GM23338 (cell line): ENCODE measurements at regions not wholly inside any gene's neighbourhood (a gene's known extent, or its start where the extent isn't known, plus 50 kb on each side); places are given as distances from the start of the nearest gene placed in this dataset.
A peak's percentile ranks its signal among the peaks of the same experiment; 100 is the strongest.
"Not testable (repeated sequence)": the region's sequence is repeated elsewhere in the genome, so short reads cannot be mapped to it uniquely, and the experiment has no call there.

Source experiments
- ATAC-seq: fragments of 200-7000 bp; cut with Tn5 transposase; 3 replicates; pipeline ENCODE4 v1.9.1; 2020
- DNase-seq: peaks from one replicate; pipeline ENCODE4 v3.0.0-alpha.2; 2015; ENCODE audit warnings: low spot score
- H2AFZ ChIP-seq: fragments of 200-600 bp; sonication (generic); 2 replicates; pipeline ENCODE4 v1.8.0; 2016; ENCODE audit warnings: antibody characterized with exemption, mild to moderate bottlenecking, moderate library complexity
- H3F3A ChIP-seq: fragments of 200-600 bp; sonication (generic); replicated peaks from 2 replicates; pipeline ENCODE4 v1.8.0; 2017; ENCODE audit warnings: antibody characterized with exemption, mixed run types, low read depth
- H3K27ac ChIP-seq: fragments of 200-600 bp; sonication (generic); 2 replicates; pipeline ENCODE4 v1.6.1; 2016; ENCODE audit warnings: low read depth
- H3K27me3 ChIP-seq: fragments of 200-600 bp; sonication (generic); 2 replicates; pipeline ENCODE4 v1.8.0; 2016; ENCODE audit warnings: mild to moderate bottlenecking, mixed run types, moderate library complexity; ENCODE audit not compliant: insufficient read depth
- H3K36me3 ChIP-seq: fragments of 200-600 bp; sonication (generic); 2 replicates; pipeline ENCODE4 v1.8.0; 2016; ENCODE audit warnings: mild to moderate bottlenecking; ENCODE audit not compliant: insufficient read depth
- H3K4me1 ChIP-seq: fragments of 200-600 bp; sonication (generic); 2 replicates; pipeline ENCODE4 v1.8.0; 2016; ENCODE audit warnings: mild to moderate bottlenecking, moderate library complexity; ENCODE audit not compliant: insufficient read depth
- H3K4me2 ChIP-seq: fragments of 200-600 bp; sonication (generic); 2 replicates; pipeline ENCODE4 v1.7.1; 2017; ENCODE audit warnings: mixed run types
- H3K4me3 ChIP-seq: fragments of 200-600 bp; sonication (generic); 2 replicates; pipeline ENCODE4 v1.6.1; 2016; ENCODE audit warnings: mixed run types
- H3K79me2 ChIP-seq: fragments of 200-600 bp; sonication (generic); replicated peaks from 2 replicates; pipeline ENCODE4 v1.8.0; 2017; ENCODE audit warnings: mild to moderate bottlenecking; ENCODE audit not compliant: insufficient read depth
- H3K9me2 ChIP-seq: fragments of 200-600 bp; sonication (generic); 2 replicates; pipeline ENCODE4 v1.8.0; 2017; ENCODE audit not compliant: insufficient read depth
- H4K20me1 ChIP-seq: fragments of 200-600 bp; sonication (generic); replicated peaks from 2 replicates; pipeline ENCODE4 v1.8.0; 2017; ENCODE audit warnings: mild to moderate bottlenecking; ENCODE audit not compliant: insufficient read depth
- H3K27ac Mint-ChIP-seq: 2 replicates; pipeline ENCODE4 v1.8.0; 2020; ENCODE audit warnings: inconsistent platforms, mild to moderate bottlenecking, moderate library complexity, mixed read lengths
- H3K27me3 Mint-ChIP-seq: 3 replicates; pipeline ENCODE4 v1.8.0; 2022; ENCODE audit warnings: low read depth, mild to moderate bottlenecking, moderate library complexity, mixed read lengths, inconsistent platforms; ENCODE audit not compliant: insufficient read depth, poor library complexity
- H3K36me3 Mint-ChIP-seq: 3 replicates; pipeline ENCODE4 v1.8.0; 2021; ENCODE audit warnings: low read depth, mild to moderate bottlenecking, inconsistent platforms, moderate library complexity, mixed read lengths
- H3K4me1 Mint-ChIP-seq: 3 replicates; pipeline ENCODE4 v1.8.0; 2020; ENCODE audit warnings: mild to moderate bottlenecking, inconsistent platforms, mixed read lengths
- H3K4me3 Mint-ChIP-seq: 3 replicates; pipeline ENCODE4 v1.8.0; 2021; ENCODE audit warnings: moderate library complexity, mild to moderate bottlenecking, inconsistent platforms, mixed read lengths
- H3K9me3 Mint-ChIP-seq: 3 replicates; pipeline ENCODE4 v1.8.0; 2020; ENCODE audit warnings: moderate library complexity, mild to moderate bottlenecking, inconsistent platforms, mixed read lengths
- CREB1 ChIP-seq: fragments of 250-450 bp; sonication (Bioruptor Pico); IDR thresholded peaks from 2 replicates; pipeline ENCODE4 v1.5.0; 2020; ENCODE audit warnings: low read depth, mild to moderate bottlenecking, moderate library complexity
- ETS1 ChIP-seq: IDR thresholded peaks from 2 replicates; pipeline ENCODE4 v1.6.1; 2016; ENCODE audit warnings: antibody characterized with exemption
- EZH2 ChIP-seq: fragments of 200-600 bp; sonication (generic); IDR thresholded peaks from one replicate; pipeline ENCODE4 v1.8.0; 2017; ENCODE audit warnings: antibody characterized with exemption, mild to moderate bottlenecking, low read depth; ENCODE audit not compliant: unreplicated experiment
- EZH2phosphoT487 ChIP-seq: fragments of 200-600 bp; sonication (generic); IDR thresholded peaks from one replicate; pipeline ENCODE4 v1.8.1; 2018; ENCODE audit warnings: antibody characterized with exemption; ENCODE audit not compliant: unreplicated experiment
- JUNB ChIP-seq: IDR thresholded peaks from one replicate; pipeline ENCODE4 v1.6.1; 2016; ENCODE audit warnings: antibody characterized with exemption; ENCODE audit not compliant: unreplicated experiment
- POLR2AphosphoS5 ChIP-seq: IDR thresholded peaks from 2 replicates; pipeline ENCODE4 v1.6.1; 2016; ENCODE audit warnings: antibody characterized with exemption, low read depth
- REST ChIP-seq: IDR thresholded peaks from one replicate; pipeline ENCODE4 v1.6.1; 2018; ENCODE audit warnings: antibody characterized with exemption; ENCODE audit not compliant: unreplicated experiment
- STAT1 ChIP-seq: IDR thresholded peaks from one replicate; pipeline ENCODE4 v1.6.1; 2016; ENCODE audit warnings: antibody characterized with exemption; ENCODE audit not compliant: unreplicated experiment
- ZNF114 ChIP-seq: fragments of 250-450 bp; sonication (Bioruptor Pico); IDR thresholded peaks from 2 replicates; pipeline ENCODE4 v1.5.0; 2020; ENCODE audit warnings: mild to moderate bottlenecking, moderate library complexity
- ZNF331 ChIP-seq: fragments of 250-450 bp; sonication (Bioruptor Pico); IDR thresholded peaks from 2 replicates; pipeline ENCODE4 v1.5.0; 2020; ENCODE audit warnings: low read depth, mild to moderate bottlenecking, moderate library complexity

DNA sequence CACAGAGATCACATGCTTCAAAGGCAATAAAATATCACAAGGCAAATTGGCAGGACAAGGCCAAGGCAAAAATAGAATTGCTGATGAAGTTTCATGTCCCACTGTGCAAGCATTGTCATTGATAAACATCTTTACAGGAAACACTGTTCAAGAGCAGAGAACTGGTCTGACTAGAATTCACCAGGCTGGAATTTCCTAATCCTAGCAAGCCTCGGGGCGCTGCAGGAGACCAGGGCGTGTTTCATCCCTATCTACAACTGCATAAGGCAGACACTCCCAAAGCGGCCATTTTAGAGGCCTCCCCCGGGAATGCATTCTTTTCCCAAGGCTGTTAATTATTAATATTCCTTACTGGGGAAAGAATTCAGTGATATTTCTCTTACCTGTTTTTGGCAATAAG, 103.7 kb upstream of the GHR start:
- DNase-seq: peak; percentile 45
- H3K27ac Mint-ChIP-seq: 0 out of 2 replicates have a peak overlapping the region, but pooled peaks have one; percentile 48
- H3K27ac ChIP-seq, ATAC-seq, H3K79me2 ChIP-seq, H3F3A ChIP-seq, H3K9me2 ChIP-seq, H3K4me1 ChIP-seq, H3K4me2 ChIP-seq, H3K4me3 ChIP-seq, H3K4me3 Mint-ChIP-seq, H4K20me1 ChIP-seq, H2AFZ ChIP-seq, H3K27me3 ChIP-seq, H3K4me1 Mint-ChIP-seq, H3K27me3 Mint-ChIP-seq: not testable (repeated sequence)
- peak; percentile 31; the same call in 1 of the 2 replicates for TF ChIP-seq ZNF114 (CRISPR knock-in tag)
- peaks cover 48% of the 10 kb centered on the region for H3K36me3 Mint-ChIP-seq
- H3K9me3 Mint-ChIP-seq: peaks cover 62% of the 10 kb centered on the region
- peaks cover 14% of the 10 kb centered on the region; the same call in 1 of the 2 replicates for H3K36me3 ChIP-seq

DNA sequence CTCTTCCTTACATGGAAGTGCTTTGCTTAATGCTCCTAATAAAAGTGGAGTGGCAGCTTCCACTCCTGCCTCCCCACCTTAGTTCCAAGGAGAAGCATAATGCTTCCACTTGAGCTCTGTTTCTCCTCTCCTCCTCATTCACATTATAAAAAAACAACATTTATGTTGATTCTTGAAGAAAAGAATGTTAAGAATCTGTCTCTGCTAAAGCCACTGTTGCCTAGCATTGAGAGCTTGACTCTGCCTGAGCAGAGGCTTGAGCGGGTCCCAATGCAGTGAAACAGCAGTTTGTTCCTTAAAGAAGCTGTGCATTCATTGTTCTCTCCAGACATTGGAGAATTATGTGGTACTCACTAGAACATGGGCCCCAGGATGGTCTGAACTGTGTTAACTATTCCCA, 101.5 kb upstream of the GHR start:
- peaks cover 5% of the 10 kb centered on the region; the same call in 2 of the 3 replicates for H3K4me1 Mint-ChIP-seq
- no peaks in the 10 kb centered on the region for H3K27me3 Mint-ChIP-seq
- H3K36me3 Mint-ChIP-seq: peaks cover 48% of the 10 kb centered on the region
- H4K20me1 ChIP-seq: no peaks in the 10 kb centered on the region
- H3K27ac ChIP-seq: 0 out of 2 replicates have a peak overlapping the region, but pooled peaks have one; percentile 4
- H3K4me3 ChIP-seq: no peak overlapping the region
- no peaks in the 10 kb centered on the region for H3K4me1 ChIP-seq
- DNase-seq (peak; percentile 54), ATAC-seq (peak; percentile 26; the same call in 1 of the 3 replicates)
- no peaks in the 10 kb centered on the region for H3F3A ChIP-seq
- 0 out of 2 replicates have a peak overlapping the region, but pooled peaks have one; percentile 60 for H2AFZ ChIP-seq
- H3K36me3 ChIP-seq: peaks cover 14% of the 10 kb centered on the region; the same call in 1 of the 2 replicates
- no peak overlapping the region for H3K4me2 ChIP-seq
- no peak overlapping the region for H3K27ac Mint-ChIP-seq
- TF ChIP-seq ETS1 (no peak), ZNF114 (CRISPR knock-in tag) (no peak), EZH2phosphoT487 (no peak), CREB1 (no peak), EZH2 (no peak), ZNF331 (CRISPR knock-in tag) (no peak)
- no peaks in the 10 kb centered on the region for H3K79me2 ChIP-seq
- no peaks in the 10 kb centered on the region for H3K27me3 ChIP-seq
- H3K9me3 Mint-ChIP-seq: peaks cover 54% of the 10 kb centered on the region
- H3K9me2 ChIP-seq: no peaks in the 10 kb centered on the region
- no peak overlapping the region for H3K4me3 Mint-ChIP-seq

GRCh38 chr5:42337143-42337542, 86.1 kb upstream of the GHR start:
- no peak overlapping the region for H3K4me3 Mint-ChIP-seq
- Histone ChIP-seq H3K4me2 (no peak overlapping the region), H3K4me3 (no peak overlapping the region), H3K36me3 (no peaks in the 10 kb centered on the region), H3K4me1 (no peaks in the 10 kb centered on the region), H3K9me2 (no peaks in the 10 kb centered on the region), H2AFZ (no peak overlapping the region), H3F3A (no peaks in the 10 kb centered on the region), H3K79me2 (no peaks in the 10 kb centered on the region), H3K27me3 (no peaks in the 10 kb centered on the region), H4K20me1 (no peaks in the 10 kb centered on the region), H3K27ac (no peak overlapping the region)
- peaks cover 59% of the 10 kb centered on the region for H3K9me3 Mint-ChIP-seq
- peaks cover 30% of the 10 kb centered on the region for H3K36me3 Mint-ChIP-seq
- H3K27me3 Mint-ChIP-seq: peaks cover 6% of the 10 kb centered on the region
- no peak overlapping the region for H3K27ac Mint-ChIP-seq
- TF ChIP-seq EZH2phosphoT487: no peak
- TF ChIP-seq ZNF114 (CRISPR knock-in tag): no peak
- no peak for TF ChIP-seq POLR2AphosphoS5
- no peak for TF ChIP-seq REST
- TF ChIP-seq JUNB: no peak
- no peak for TF ChIP-seq CREB1
- no peak for TF ChIP-seq STAT1
- DNase-seq (no peak), ATAC-seq (no peak)
- peaks cover 3% of the 10 kb centered on the region; the same call in 1 of the 3 replicates for H3K4me1 Mint-ChIP-seq
